ENCODE measurements at regions not wholly inside any gene's neighbourhood (a gene's known extent, or its start where the extent isn't known, plus 50 kb on each side); places are given as distances from the start of the nearest gene placed in this dataset.

GRCh38 chr6:86276056-86276455 is 633.4 kb upstream of the SYNCRIP start:
- ChIA-PET CTCF (no interaction called here), POLR2A (no interaction called here)
- no peaks in the 10 kb centered on the region for H3K27me3 Mint-ChIP-seq
- no peaks in the 10 kb centered on the region for H3K36me3 Mint-ChIP-seq
- no peaks in the 10 kb centered on the region for H3K4me1 ChIP-seq (ENCODE audit: control insufficient read depth in 2 of 2, insufficient read depth in 2 of 2, low read length in 2 of 2)
- no peaks in the 10 kb centered on the region for H3K36me3 ChIP-seq (ENCODE audit: control insufficient read depth in 2 of 3, insufficient read depth in 3 of 3, low read length in 3 of 3)
- H3K9me3 ChIP-seq (ENCODE audit: control insufficient read depth in 2 of 3, low read length in 3 of 3), result no peaks in the 10 kb centered on the region
- no peak overlapping the region for H3K27ac ChIP-seq (ENCODE audit: low read depth, low read length)
- intact Hi-C loops (cut with micrococcal nuclease), result no loop called here
- no peak overlapping the region for H3K4me3 Mint-ChIP-seq
- H3K9me3 Mint-ChIP-seq, result peaks cover 1 to 13% (median 4%) of the 10 kb centered on the region in 11 donors
- no peak overlapping the region for H3K4me3 ChIP-seq (ENCODE audit: low read length)
- H3K27ac Mint-ChIP-seq, result no peak overlapping the region
- H3K4me1 Mint-ChIP-seq, result no peaks in the 10 kb centered on the region
- no peaks in the 10 kb centered on the region for H3K27me3 ChIP-seq (ENCODE audit: control insufficient read depth in 2 of 2, insufficient read depth in 2 of 2, low read length in 2 of 2)
- ATAC-seq (no peak), DNase-seq (no peak)

- ATAC-seq (no peak), DNase-seq (no peak)
- Mint-ChIP-seq H3K36me3 (no peaks in the 10 kb centered on the region), H3K4me1 (no peaks in the 10 kb centered on the region), H3K27ac (no peak overlapping the region), H3K4me3 (no peak overlapping the region), H3K27me3 (no peaks in the 10 kb centered on the region), H3K9me3 (peaks cover 0 to 17% (median 9%) of the 10 kb centered on the region in 11 donors)
- Histone ChIP-seq H3K27me3 (ENCODE audit: control insufficient read depth in 2 of 2, insufficient read depth in 2 of 2, low read length in 2 of 2) (no peaks in the 10 kb centered on the region), H3K36me3 (ENCODE audit: control insufficient read depth in 2 of 3, insufficient read depth in 3 of 3, low read length in 3 of 3) (no peaks in the 10 kb centered on the region), H3K9me3 (ENCODE audit: control insufficient read depth in 2 of 3, low read length in 3 of 3) (no peaks in the 10 kb centered on the region), H3K27ac (ENCODE audit: low read depth, low read length) (no peak overlapping the region), H3K4me3 (ENCODE audit: low read length) (no peak overlapping the region), H3K4me1 (ENCODE audit: control insufficient read depth in 2 of 2, insufficient read depth in 2 of 2, low read length in 2 of 2) (no peaks in the 10 kb centered on the region)
- ChIA-PET POLR2A (no interaction called here), CTCF (no interaction called here)
- intact Hi-C loops (cut with micrococcal nuclease), result no loop called here
Measured at GRCh38 chr6:86273936-86274335, 631.2 kb upstream of the SYNCRIP start.

- intact Hi-C loops (cut with micrococcal nuclease), result no loop called here
- Mint-ChIP-seq H3K9me3 (peaks cover 2 to 11% (median 4%) of the 10 kb centered on the region in 11 donors), H3K27me3 (peaks cover 0 to 2% (median 0%) of the 10 kb centered on the region in 5 donors), H3K27ac (no peak overlapping the region), H3K4me3 (no peak overlapping the region), H3K4me1 (no peaks in the 10 kb centered on the region), H3K36me3 (no peaks in the 10 kb centered on the region)
- no peak for DNase-seq
- Histone ChIP-seq H3K9me3 (ENCODE audit: control insufficient read depth in 2 of 3, low read length in 3 of 3) (no peaks in the 10 kb centered on the region), H3K36me3 (ENCODE audit: control insufficient read depth in 2 of 3, insufficient read depth in 3 of 3, low read length in 3 of 3) (no peaks in the 10 kb centered on the region), H3K27me3 (ENCODE audit: control insufficient read depth in 2 of 2, insufficient read depth in 2 of 2, low read length in 2 of 2) (no peaks in the 10 kb centered on the region), H3K27ac (ENCODE audit: low read depth, low read length) (no peak overlapping the region), H3K4me3 (ENCODE audit: low read length) (no peak overlapping the region), H3K4me1 (ENCODE audit: control insufficient read depth in 2 of 2, insufficient read depth in 2 of 2, low read length in 2 of 2) (no peaks in the 10 kb centered on the region)
- ChIA-PET POLR2A (no interaction called here), CTCF (no interaction called here)
- no peak for ATAC-seq
Measured at GRCh38 chr6:86256615-86257187, 614.0 kb upstream of the SYNCRIP start.

- H3K27me3 Mint-ChIP-seq, result peaks cover 0 to 4% (median 0%) of the 10 kb centered on the region in 5 donors
- no peak overlapping the region for H3K27ac ChIP-seq (ENCODE audit: low read depth, low read length)
- no peaks in the 10 kb centered on the region for H3K27me3 ChIP-seq (ENCODE audit: control insufficient read depth in 2 of 2, insufficient read depth in 2 of 2, low read length in 2 of 2)
- DNase-seq, result no peak
- H3K4me1 ChIP-seq (ENCODE audit: control insufficient read depth in 2 of 2, insufficient read depth in 2 of 2, low read length in 2 of 2), result no peaks in the 10 kb centered on the region
- no peak for ATAC-seq
- intact Hi-C loops (cut with micrococcal nuclease), result no loop called here
- no peaks in the 10 kb centered on the region for H3K9me3 ChIP-seq (ENCODE audit: control insufficient read depth in 2 of 3, low read length in 3 of 3)
- H3K27ac Mint-ChIP-seq, result no peak overlapping the region
- ChIA-PET POLR2A (no interaction called here), CTCF (no interaction called here)
- H3K36me3 ChIP-seq (ENCODE audit: control insufficient read depth in 2 of 3, insufficient read depth in 3 of 3, low read length in 3 of 3), result no peaks in the 10 kb centered on the region
- no peak overlapping the region for H3K4me3 ChIP-seq (ENCODE audit: low read length)
- H3K4me3 Mint-ChIP-seq, result no peak overlapping the region
- no peaks in the 10 kb centered on the region for H3K4me1 Mint-ChIP-seq
- H3K36me3 Mint-ChIP-seq, result no peaks in the 10 kb centered on the region
- H3K9me3 Mint-ChIP-seq, result peaks cover 2 to 11% (median 5%) of the 10 kb centered on the region in 11 donors
Measured at GRCh38 chr6:86255973-86256372, 613.3 kb upstream of the SYNCRIP start.

- Mint-ChIP-seq H3K9me3 (peaks cover 3 to 17% (median 11%) of the 10 kb centered on the region in 11 donors), H3K27ac (no peak overlapping the region), H3K36me3 (no peaks in the 10 kb centered on the region), H3K27me3 (peaks cover 0 to 4% (median 0%) of the 10 kb centered on the region in 5 donors), H3K4me1 (no peaks in the 10 kb centered on the region), H3K4me3 (no peak overlapping the region)
- Histone ChIP-seq H3K4me3 (ENCODE audit: low read length) (no peak overlapping the region), H3K27me3 (ENCODE audit: control insufficient read depth in 2 of 2, insufficient read depth in 2 of 2, low read length in 2 of 2) (no peaks in the 10 kb centered on the region), H3K9me3 (ENCODE audit: control insufficient read depth in 2 of 3, low read length in 3 of 3) (no peaks in the 10 kb centered on the region), H3K36me3 (ENCODE audit: control insufficient read depth in 2 of 3, insufficient read depth in 3 of 3, low read length in 3 of 3) (no peaks in the 10 kb centered on the region), H3K4me1 (ENCODE audit: control insufficient read depth in 2 of 2, insufficient read depth in 2 of 2, low read length in 2 of 2) (no peaks in the 10 kb centered on the region), H3K27ac (ENCODE audit: low read depth, low read length) (no peak overlapping the region)
- ChIA-PET CTCF (no interaction called here), POLR2A (no interaction called here)
- no peak for DNase-seq
- no peak for ATAC-seq
- intact Hi-C loops (cut with micrococcal nuclease), result no loop called here
Measured at GRCh38 chr6:86251106-86251505, 608.4 kb upstream of the SYNCRIP start.

- no peak for ATAC-seq
- H3K9me3 ChIP-seq (ENCODE audit: control insufficient read depth in 2 of 3, low read length in 3 of 3), result no peaks in the 10 kb centered on the region
- H3K36me3 ChIP-seq (ENCODE audit: control insufficient read depth in 2 of 3, insufficient read depth in 3 of 3, low read length in 3 of 3), result no peaks in the 10 kb centered on the region
- no peak overlapping the region for H3K4me3 Mint-ChIP-seq
- no peak overlapping the region for H3K4me3 ChIP-seq (ENCODE audit: low read length)
- H3K27me3 ChIP-seq (ENCODE audit: control insufficient read depth in 2 of 2, insufficient read depth in 2 of 2, low read length in 2 of 2), result no peaks in the 10 kb centered on the region
- H3K4me1 ChIP-seq (ENCODE audit: control insufficient read depth in 2 of 2, insufficient read depth in 2 of 2, low read length in 2 of 2), result no peaks in the 10 kb centered on the region
- no peaks in the 10 kb centered on the region for H3K4me1 Mint-ChIP-seq
- H3K27ac Mint-ChIP-seq, result no peak overlapping the region
- H3K27me3 Mint-ChIP-seq, result no peaks in the 10 kb centered on the region
- no peak overlapping the region for H3K27ac ChIP-seq (ENCODE audit: low read depth, low read length)
- DNase-seq, result no peak
- CTCF ChIA-PET, result no interaction called here
- no peaks in the 10 kb centered on the region for H3K36me3 Mint-ChIP-seq
- H3K9me3 Mint-ChIP-seq, result peaks cover 0 to 17% (median 3%) of the 10 kb centered on the region in 11 donors
- intact Hi-C loops (cut with micrococcal nuclease), result no loop called here
- POLR2A ChIA-PET, result no interaction called here
Measured at GRCh38 chr6:86217906-86218305, 575.2 kb upstream of the SYNCRIP start.

- H3K27me3 Mint-ChIP-seq, result no peaks in the 10 kb centered on the region
- no peaks in the 10 kb centered on the region for H3K4me1 ChIP-seq (ENCODE audit: control insufficient read depth in 2 of 2, insufficient read depth in 2 of 2, low read length in 2 of 2)
- no peak for DNase-seq
- peaks cover 0 to 6% (median 1%) of the 10 kb centered on the region in 11 donors for H3K9me3 Mint-ChIP-seq
- H3K36me3 ChIP-seq (ENCODE audit: control insufficient read depth in 2 of 3, insufficient read depth in 3 of 3, low read length in 3 of 3), result no peaks in the 10 kb centered on the region
- no peak overlapping the region for H3K4me3 ChIP-seq (ENCODE audit: low read length)
- no peaks in the 10 kb centered on the region for H3K4me1 Mint-ChIP-seq
- no peak for ATAC-seq
- no peak overlapping the region for H3K27ac Mint-ChIP-seq
- no peak overlapping the region for H3K4me3 Mint-ChIP-seq
- ChIA-PET CTCF (no interaction called here), POLR2A (no interaction called here)
- intact Hi-C loops (cut with micrococcal nuclease), result no loop called here
- H3K27me3 ChIP-seq (ENCODE audit: control insufficient read depth in 2 of 2, insufficient read depth in 2 of 2, low read length in 2 of 2), result no peaks in the 10 kb centered on the region
- no peaks in the 10 kb centered on the region for H3K9me3 ChIP-seq (ENCODE audit: control insufficient read depth in 2 of 3, low read length in 3 of 3)
- H3K27ac ChIP-seq (ENCODE audit: low read depth, low read length), result no peak overlapping the region
- no peaks in the 10 kb centered on the region for H3K36me3 Mint-ChIP-seq
Measured at GRCh38 chr6:86215323-86215722, 572.6 kb upstream of the SYNCRIP start.
